Activated CD8-positive, alpha-beta T cell treated with anti-CD3 and anti-CD28 coated beads, Interleukin-2, amount 10 ng/mL, durations not matched to agents 7 days and 5 days (primary cell): ENCODE measurements at regions not wholly inside any gene's neighbourhood (a gene's known extent, or its start where the extent isn't known, plus 50 kb on each side); places are given as distances from the start of the nearest gene placed in this dataset.

Source experiments
- ATAC-seq: fragments of 150-1000 bp; cut with Tn5 transposase; one replicate; pipeline ENCODE4 v1.10.0; 2021; ENCODE audit warnings: moderate library complexity
- CTCF ChIA-PET: fragments of 350-600 bp; sonication (Branson Sonifier 250); formaldehyde crosslinking; loops from one replicate; lab custom pipeline; 2021; ENCODE audit warnings: antibody characterized with exemption; lab: Charles Lee
- POLR2A ChIA-PET: fragments of 350-600 bp; sonication (Branson Sonifier 250); formaldehyde crosslinking; loops from one replicate; lab custom pipeline; 2021; ENCODE audit warnings: antibody characterized with exemption; lab: Charles Lee
- DNase-seq: peaks from one replicate; pipeline ENCODE4 v3.0.0-alpha.2; 2020
- H3K27ac Mint-ChIP-seq: one replicate; pipeline ENCODE4 v1.8.0; 2021; ENCODE audit warnings: mild to moderate bottlenecking, mixed read lengths
- H3K27me3 Mint-ChIP-seq: one replicate; pipeline ENCODE4 v1.8.0; 2021; ENCODE audit warnings: low read depth, mixed read lengths
- H3K36me3 Mint-ChIP-seq: one replicate; pipeline ENCODE4 v1.8.0; 2021; ENCODE audit warnings: low read depth, mixed read lengths
- H3K4me1 Mint-ChIP-seq: one replicate; pipeline ENCODE4 v1.8.0; 2021; ENCODE audit warnings: low read depth, mixed read lengths
- H3K4me3 Mint-ChIP-seq: one replicate; pipeline ENCODE4 v1.8.0; 2021; ENCODE audit warnings: mild to moderate bottlenecking, mixed read lengths
- H3K9me3 Mint-ChIP-seq: one replicate; pipeline ENCODE4 v1.8.0; 2022; ENCODE audit warnings: mixed read lengths; ENCODE audit not compliant: insufficient read depth

DNA sequence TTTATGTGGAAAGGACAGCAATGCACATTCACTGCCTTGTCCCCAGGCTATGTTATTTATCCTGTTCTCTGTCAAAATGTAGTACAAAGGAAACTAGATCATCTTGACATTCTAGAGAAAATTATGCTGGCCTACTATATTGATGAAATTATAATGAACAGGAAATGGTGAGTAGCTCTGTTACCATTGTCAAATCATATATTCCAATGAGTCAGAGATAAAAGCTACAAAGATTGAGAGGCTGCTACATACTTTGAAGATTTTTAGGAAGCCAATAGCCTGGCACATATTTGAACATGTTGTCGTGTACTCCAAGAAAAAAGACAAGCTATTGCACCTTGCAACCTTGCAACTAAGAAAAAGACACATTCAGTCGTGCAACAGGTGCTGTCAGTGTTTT is 52.7 kb upstream of the TET2 start:
- POLR2A ChIA-PET: no interaction called here
- CTCF ChIA-PET: no interaction called here
- H3K36me3 Mint-ChIP-seq: peaks cover 2% of the 10 kb centered on the region
- ATAC-seq (no peak), DNase-seq (no peak)
- no peaks in the 10 kb centered on the region for H3K27me3 Mint-ChIP-seq
- H3K4me3 Mint-ChIP-seq: no peak overlapping the region
- no peak overlapping the region for H3K27ac Mint-ChIP-seq
- H3K4me1 Mint-ChIP-seq: no peaks in the 10 kb centered on the region
- peaks cover 26% of the 10 kb centered on the region for H3K9me3 Mint-ChIP-seq
